Retinal pigment epithelial cell (primary cell): ENCODE measurements at regions not wholly inside any gene's neighbourhood (a gene's known extent, or its start where the extent isn't known, plus 50 kb on each side); places are given as distances from the start of the nearest gene placed in this dataset.
A peak's percentile ranks its signal among the peaks of the same experiment; 100 is the strongest.

Experiments used
- DNase-seq: peaks from one replicate; pipeline ENCODE4 v3.0.0-alpha.2; 2010; ENCODE audit warnings: low read depth
- H3K4me3 ChIP-seq: 2 replicates; pipeline ENCODE4 v1.5.1; 2011; ENCODE audit warnings: mild to moderate bottlenecking, low read length, control low read depth, moderate library complexity
- TF ChIP-seq, protein P1 (sequence below): conservative IDR thresholded peaks from 2 replicates; pipeline ENCODE4 v1.5.1; 2011; ENCODE audit warnings: low read depth, low read length, control low read depth, inconsistent platforms

DNA sequence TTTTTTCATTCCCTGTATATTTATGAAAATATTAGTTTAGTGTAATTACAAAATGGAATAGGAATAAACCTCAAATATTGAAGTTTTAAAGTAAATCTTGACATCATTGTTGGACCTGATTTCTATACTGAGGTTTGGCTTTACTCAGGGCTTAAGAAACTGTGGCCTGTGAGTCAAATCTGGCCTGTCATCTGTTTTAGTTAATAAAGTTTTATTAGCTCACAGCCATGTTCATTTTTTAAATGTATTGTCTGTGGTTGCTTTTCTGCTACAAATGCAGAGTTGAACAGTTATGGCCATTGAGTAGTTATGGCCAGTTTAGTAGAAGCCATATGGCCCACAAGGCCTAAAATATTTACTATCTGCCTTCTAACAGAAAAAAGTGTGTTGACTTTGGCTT lies 80.7 kb downstream of the DIPK2A start:
- DNase-seq = no peak
- TF ChIP-seq, protein P1, sequence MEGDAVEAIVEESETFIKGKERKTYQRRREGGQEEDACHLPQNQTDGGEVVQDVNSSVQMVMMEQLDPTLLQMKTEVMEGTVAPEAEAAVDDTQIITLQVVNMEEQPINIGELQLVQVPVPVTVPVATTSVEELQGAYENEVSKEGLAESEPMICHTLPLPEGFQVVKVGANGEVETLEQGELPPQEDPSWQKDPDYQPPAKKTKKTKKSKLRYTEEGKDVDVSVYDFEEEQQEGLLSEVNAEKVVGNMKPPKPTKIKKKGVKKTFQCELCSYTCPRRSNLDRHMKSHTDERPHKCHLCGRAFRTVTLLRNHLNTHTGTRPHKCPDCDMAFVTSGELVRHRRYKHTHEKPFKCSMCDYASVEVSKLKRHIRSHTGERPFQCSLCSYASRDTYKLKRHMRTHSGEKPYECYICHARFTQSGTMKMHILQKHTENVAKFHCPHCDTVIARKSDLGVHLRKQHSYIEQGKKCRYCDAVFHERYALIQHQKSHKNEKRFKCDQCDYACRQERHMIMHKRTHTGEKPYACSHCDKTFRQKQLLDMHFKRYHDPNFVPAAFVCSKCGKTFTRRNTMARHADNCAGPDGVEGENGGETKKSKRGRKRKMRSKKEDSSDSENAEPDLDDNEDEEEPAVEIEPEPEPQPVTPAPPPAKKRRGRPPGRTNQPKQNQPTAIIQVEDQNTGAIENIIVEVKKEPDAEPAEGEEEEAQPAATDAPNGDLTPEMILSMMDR = no peak
- H3K4me3 ChIP-seq = no peak overlapping the region

DNA sequence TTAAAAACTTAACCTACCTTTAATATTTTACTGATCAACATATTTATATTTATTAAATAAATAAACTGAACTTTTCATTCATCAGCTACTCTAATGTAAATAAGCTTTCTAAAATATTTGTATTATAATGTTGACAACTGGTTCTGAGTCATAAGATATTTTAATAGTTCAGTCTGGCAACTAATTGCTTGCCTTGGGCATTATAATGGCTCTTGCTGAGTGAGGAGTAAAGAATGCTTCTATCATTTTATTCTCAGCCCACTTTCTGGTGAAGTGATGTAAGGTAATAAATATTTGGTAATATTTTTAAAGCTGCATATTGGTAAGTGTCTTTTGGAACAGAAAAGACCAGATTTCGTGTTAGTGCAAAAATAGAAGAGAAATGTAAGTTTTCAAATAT lies 81.5 kb downstream of the DIPK2A start:
- TF ChIP-seq, protein P1 = no peak
- H3K4me3 ChIP-seq = no peak overlapping the region
- peak; percentile 43 for DNase-seq

DNA sequence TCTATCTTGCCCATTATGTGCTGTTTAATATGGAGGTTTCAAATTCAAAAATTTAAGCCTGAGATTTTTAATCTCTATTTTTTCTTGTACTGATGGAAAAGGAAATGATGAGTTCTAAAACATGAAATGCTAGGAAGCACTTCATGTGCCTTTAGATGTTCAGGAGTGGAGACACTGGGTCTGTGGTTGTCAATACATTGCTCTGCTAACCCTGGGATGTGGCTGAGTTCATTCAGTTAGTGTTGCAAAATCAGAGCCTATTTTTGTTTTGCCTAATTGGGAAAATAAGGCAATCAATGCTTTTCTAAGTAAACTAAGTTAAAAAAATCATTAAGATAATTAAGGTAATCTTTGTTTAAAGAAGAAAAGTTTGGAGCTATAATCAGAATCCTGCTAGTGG lies 83.1 kb downstream of the DIPK2A start:
- H3K4me3 ChIP-seq = no peak overlapping the region
- TF ChIP-seq, protein P1 = no peak
- no peak for DNase-seq

DNA sequence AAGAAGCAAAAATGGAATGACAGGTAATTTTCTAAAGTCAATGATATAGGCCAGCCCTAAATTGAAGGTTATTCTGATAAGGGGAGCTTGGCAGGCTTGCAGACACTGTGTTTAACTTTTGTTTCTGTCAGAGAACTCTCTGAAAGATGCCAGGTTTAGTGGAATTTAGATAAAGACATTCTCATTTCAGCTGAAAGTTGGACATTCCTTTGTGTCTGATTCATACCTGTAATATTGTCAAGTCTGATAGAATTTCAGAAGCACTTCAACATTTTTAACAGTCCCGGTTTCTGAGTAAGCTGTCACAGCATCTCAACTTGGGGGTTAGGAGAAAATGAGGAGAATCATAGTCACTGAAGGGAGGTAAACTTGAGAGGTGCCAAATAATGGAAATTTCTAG lies 84.0 kb downstream of the DIPK2A start:
- no peak for DNase-seq
- no peak overlapping the region for H3K4me3 ChIP-seq
- TF ChIP-seq, protein P1 = no peak

DNA sequence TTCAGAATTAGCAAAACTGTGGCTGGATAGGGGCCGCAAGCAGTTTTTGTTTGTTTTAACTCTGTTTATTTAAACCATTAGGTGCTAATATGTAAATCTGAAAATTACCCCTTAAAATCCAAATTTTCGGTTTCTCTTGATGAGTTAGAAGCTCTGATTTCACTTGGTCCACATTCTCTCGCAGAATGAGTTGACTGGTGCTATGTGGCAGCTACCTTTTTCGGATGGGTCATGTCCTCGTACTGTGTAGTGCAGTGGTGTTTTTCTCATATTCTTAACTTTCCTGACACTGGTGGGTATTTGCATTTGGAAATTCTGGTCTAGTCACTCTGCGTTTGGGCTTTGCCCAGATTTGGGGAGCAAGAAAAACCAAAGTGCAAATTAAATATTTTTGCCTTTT lies 87.1 kb downstream of the DIPK2A start:
- H3K4me3 ChIP-seq = no peak overlapping the region
- no peak for DNase-seq
- TF ChIP-seq, protein P1 = no peak

DNA sequence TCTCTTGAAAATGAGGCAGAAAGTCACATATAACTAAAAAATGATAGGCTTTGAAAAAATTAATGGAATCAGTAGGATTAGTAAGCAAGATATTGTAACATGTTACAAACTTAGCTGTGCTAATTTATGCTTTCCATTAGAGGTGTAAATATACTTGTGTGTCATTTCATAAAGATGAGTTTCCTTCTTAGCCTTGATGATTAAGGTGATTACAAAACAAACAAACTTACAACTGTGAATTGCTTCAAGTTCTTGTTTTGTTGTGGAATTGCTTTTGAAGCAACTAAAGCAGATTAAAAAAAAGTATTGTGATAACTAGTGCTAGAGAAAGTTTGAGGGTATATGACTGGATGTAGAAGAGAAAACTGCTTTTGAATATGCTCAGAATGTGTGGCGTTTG lies 87.9 kb downstream of the DIPK2A start:
- DNase-seq = no peak
- TF ChIP-seq, protein P1 = no peak
- H3K4me3 ChIP-seq = no peak overlapping the region

DNA sequence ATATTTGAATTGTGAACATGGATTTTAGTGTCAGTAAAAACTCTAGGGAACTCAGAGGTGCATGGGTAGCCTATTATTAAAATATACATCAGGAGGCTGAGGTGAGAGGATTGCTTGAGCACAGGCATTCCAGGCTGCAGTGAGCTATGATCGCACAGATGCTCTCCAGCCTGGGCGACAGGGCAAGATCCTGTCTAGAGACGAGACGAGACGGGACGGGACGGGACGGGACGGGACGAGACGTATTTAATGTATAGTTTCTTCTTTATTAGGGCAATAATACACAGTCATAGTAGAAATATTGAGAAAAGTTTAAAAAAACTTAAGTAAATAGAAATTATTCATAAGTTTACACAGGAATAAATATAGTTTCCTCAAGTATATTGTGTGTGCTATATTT lies 89.3 kb downstream of the DIPK2A start:
- no peak for DNase-seq

More for the DNA sequence above, 89.3 kb downstream of the DIPK2A start:
- TF ChIP-seq, protein P1 = no peak
- H3K4me3 ChIP-seq = no peak overlapping the region
